HuH-7 (cell line): ENCODE measurements at regions not wholly inside any gene's neighbourhood (a gene's known extent, or its start where the extent isn't known, plus 50 kb on each side); places are given as distances from the start of the nearest gene placed in this dataset.
"Not testable (repeated sequence)": the region's sequence is repeated elsewhere in the genome, so short reads cannot be mapped to it uniquely, and the experiment has no call there.

Source experiments
- DNase-seq: peaks from one replicate; pipeline ENCODE4 v3.0.0; 2011; ENCODE audit warnings: low spot score

DNA sequence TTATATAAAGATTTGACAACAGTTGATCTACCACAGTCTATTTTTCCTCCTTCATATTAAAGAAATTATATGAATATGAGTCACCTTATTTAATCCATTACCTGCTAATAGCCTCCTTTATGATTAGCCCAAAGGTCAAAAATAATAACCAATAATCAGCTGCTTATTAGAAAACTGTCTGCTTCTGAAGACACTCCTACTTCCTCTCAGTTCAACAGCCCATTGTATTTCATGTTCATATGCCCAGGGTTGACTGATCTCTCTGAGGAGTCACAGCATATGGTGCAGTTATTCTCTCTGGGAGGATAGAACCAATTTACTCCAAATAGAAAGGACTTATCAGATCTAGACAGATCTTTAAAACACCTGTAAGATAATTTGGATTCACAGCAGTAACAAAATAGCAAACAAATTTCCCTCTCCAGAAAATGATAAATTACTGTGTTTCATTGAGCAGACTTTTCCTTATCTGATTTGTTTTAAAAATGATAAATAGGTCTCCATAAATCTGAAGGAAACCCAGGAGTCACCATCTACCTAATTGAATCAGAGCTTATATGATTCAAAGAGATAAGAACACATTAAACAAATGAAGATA, 180.4 kb upstream of the ITGA1 start:
- DNase-seq = no peak

DNA sequence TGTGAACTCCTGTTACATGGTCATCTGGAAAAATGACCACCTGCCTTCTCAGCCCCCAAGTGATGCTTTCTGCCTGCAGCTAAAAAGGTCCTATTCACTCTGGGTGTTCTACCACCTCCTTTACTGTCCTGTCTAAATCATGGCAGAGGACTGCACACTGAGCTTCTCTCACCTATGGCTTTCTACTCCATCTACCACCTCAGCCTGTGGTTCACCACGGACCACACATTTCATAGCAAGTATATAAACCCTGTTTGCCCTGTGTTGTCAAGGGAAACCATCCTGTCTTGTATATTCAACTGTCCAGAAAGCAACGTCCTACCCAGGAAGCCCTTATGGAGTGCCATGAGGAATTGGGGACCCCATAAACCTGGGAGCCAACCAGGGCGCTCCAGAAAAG, 167.4 kb upstream of the ITGA1 start:
- DNase-seq = no peak

DNA sequence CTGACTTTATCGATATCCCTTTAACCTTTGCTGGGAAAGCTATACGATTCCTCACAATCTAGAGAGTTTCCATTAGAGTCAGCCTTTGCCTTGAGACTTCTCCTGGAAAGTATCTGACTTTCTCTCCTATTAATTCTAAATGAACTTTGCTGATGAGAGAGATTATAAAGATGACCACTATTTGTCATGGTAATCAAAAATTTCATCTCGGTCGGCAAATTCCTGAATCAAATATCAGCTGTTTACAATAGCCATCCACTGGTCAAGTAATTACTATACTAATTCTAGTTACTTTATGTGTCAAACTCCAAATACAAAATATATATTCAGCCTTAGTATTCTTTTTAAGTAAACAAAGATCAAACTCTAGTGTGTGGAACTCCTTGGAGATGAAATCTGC, 164.4 kb upstream of the ITGA1 start:
- DNase-seq = no peak

DNA sequence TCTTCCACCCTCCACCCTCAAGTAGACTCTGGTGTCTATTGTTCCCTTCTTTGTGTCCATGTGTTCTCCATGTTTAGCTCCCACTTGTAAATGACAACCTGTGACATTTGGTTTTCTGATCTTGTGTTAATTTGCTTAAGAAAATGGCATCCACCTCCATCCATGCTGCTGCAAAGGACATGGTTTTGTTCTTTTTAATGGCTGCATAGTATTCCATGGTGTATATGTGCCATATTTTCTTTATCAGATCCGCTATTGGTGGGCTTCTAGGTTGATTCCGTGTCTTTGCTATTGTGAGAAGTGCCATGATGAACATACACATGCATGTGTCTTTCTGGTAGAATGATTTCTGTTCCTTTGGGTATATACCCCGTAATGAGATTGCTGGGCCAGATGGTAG, 163.4 kb upstream of the ITGA1 start:
- no peak for DNase-seq

DNA sequence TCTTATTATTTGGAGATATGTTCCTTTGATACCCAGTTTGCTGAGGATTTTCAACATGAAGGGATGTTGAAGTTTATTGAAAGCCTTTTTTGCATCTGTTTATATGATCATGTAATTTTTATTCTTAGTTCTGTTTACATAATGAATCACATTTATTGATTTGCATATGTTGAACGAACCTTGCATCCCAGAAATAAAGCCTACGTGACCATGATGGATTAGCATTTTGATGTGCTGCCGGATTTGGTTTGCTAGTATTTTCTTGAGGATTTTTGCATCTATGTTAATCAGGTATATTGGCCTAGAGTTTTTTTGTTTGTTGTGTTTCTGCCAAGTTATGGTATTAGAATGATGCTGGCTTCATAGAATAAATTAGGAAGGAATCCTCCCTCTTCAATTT, 161.4 kb upstream of the ITGA1 start:
- DNase-seq = no peak

- no peak for DNase-seq
Measured at GRCh38 chr5:52627740-52628139, 160.0 kb upstream of the ITGA1 start.

- DNase-seq = no peak
Measured at GRCh38 chr5:52632281-52632680, 155.4 kb upstream of the ITGA1 start.

DNA sequence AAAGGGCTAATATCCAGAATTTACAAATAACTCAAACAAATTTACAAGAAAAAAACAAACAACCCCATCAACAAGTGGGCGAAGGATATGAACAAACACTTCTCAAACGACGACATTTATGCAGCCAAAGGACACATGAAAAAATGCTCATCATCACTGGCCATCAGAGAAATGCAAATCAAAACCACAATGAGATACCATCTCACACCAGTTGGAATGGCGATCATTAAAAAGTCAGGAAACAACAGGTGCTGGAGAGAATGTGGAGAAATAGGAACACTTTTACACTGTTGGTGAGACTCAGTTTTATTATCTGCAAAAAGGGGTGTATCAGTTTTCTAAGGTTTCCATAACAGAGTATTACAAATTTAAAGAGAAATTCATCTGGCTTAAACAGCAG, 153.5 kb upstream of the ITGA1 start:
- not testable (repeated sequence) for DNase-seq

DNA sequence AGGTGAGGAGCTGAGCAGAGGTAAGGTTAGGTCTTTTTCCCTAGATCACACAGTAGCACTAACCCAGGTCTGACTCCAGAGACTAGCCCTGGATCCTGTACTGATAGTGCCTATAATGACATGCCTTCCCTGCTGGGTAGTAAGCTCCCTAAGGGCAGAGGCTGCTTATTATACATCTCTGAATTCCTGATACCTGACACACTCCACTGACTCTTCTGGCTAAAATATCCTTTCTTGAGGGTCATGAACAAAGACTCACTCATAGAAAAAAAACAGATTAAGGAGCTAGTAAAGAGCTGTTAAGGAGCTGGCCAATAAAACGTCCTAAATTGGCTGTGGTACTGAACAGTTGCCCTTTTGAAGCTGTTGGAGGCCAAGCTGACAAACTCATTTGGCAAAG, 149.0 kb upstream of the ITGA1 start:
- no peak for DNase-seq

DNA sequence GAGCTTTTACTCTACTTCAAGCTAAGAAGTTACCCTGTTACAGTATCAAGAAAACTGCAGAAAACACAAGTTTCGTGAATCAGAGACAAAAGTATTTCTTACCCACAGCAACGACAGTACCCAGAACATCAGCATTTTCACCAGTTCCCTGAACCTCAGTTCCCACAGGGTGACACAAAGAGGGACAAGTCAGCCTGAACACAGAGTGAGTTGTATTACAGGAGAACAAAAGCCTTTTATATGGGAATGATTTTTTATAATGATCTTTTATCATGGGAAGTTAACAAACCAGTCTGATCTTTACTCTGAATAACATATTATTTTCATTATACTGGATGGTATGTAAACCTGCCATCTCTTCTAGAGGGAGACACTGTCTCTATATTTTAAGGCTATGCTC, 139.0 kb upstream of the ITGA1 start:
- no peak for DNase-seq

- DNase-seq = no peak
Measured at GRCh38 chr5:52655163-52655562, 132.6 kb upstream of the ITGA1 start.

DNA sequence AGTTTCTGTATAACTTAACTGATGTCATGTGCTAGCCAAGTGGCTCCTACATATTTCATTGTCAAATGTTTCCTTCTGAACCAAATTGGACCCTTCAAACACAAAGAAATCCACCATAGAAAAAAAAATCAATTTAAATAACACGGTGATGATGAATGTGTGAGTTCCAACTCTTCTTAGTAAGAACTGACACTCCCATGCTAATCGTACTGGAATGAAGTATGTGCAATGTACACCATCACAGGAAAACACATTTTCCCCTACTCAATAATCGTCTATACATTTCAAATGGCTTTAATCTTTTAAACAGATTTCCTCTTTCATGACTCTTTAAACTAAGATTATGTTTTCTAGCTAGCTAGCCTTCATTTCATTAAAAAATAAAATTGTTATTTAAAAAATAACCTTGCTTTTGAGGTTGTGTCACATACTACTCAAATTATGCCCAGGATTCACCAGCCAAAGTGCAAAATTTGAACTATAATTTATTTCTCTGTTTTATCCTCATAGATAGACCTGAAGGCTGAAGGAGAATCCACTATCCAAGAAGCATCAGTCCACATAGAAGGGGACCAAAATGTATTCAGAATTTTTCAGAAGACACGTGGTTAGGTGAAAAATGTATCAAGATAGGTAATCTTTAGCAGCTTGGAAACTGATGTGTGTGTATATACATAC, 131.0 kb upstream of the ITGA1 start:
- no peak for DNase-seq

DNA sequence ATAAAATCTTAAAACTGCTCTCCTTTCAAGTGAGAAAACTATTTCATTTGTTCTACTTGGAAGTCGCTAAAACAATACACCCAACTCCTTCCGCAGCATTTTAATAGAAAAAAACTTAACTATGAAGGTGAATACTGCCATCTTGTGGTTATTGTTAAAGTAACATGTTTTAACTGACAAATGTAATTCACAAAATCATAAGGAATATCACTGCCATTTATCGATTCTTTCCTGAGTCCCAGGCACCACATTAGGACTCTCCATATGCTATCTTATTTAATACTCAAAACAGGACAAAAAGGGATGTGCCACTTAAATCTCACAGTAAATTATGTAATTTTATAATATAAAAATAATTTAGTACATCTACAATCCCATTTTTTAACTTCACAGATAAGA, 130.5 kb upstream of the ITGA1 start:
- no peak for DNase-seq

- no peak for DNase-seq
Measured at GRCh38 chr5:52658246-52658645, 129.5 kb upstream of the ITGA1 start.

- no peak for DNase-seq
Measured at GRCh38 chr5:52660621-52661020, 127.1 kb upstream of the ITGA1 start.

- DNase-seq = no peak
Measured at GRCh38 chr5:52661903-52662595, 125.7 kb upstream of the ITGA1 start.

DNA sequence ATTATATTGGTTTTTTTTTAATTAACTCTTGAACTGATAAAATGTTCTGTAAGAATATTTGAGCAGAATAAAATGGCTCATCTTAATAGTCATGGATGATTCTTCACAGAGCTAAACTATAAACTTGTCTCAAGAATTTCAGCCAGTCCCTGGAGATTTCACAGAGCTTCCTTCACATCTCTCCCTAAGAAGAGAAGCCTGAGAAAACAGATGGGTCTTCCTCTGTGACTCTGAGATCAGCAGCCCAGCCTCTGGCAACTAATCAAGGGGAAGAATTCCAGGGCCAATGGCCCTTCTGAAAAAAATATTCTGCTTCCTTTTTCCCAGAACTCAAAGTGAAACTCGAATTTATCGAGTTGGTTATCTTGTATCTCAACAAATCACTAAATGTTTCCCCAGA, 122.2 kb upstream of the ITGA1 start:
- DNase-seq = no peak

DNA sequence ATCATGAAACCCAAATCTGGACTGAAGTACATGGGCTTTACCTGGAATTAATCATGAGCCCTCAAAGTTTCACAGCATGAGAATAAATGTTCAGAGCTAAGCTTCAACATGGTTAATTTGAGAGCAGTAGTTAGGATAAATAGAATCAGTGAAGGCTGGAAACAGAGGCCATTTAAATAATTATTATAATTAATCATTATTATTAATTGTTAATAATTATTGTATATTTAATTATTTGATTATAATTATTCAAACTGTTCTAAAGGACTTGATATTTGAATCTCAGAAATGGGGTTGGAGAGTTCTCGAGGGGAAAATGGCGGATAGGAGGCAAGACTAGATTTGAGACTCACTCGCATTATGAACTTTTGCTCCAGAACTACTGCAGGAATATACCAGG, 119.6 kb upstream of the ITGA1 start:
- DNase-seq = no peak

GRCh38 chr5:52668544-52669185, 119.1 kb upstream of the ITGA1 start:
- no peak for DNase-seq

DNA sequence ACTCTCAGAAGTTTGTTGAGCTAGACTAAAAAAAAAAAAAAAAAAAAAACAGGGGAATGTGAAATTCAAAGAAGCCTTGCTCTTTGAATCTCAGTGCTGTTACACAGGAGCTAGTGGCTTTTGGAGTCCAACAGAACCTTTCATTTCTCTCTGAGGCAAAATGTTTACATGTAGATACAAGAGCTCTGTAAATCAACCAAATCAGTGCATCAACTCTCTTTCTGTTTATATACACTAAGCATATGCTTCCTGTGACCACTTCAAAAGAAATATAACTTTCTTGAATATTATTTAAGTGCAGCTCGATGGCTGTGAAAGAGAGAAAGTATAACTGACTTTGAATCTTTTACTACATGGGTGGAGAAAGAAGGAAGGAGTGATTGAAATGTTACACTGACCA, 115.3 kb upstream of the ITGA1 start:
- DNase-seq = no peak

GRCh38 chr5:52673495-52673894, 114.2 kb upstream of the ITGA1 start:
- DNase-seq = no peak

GRCh38 chr5:52674815-52675545, 112.7 kb upstream of the ITGA1 start:
- DNase-seq = no peak

DNA sequence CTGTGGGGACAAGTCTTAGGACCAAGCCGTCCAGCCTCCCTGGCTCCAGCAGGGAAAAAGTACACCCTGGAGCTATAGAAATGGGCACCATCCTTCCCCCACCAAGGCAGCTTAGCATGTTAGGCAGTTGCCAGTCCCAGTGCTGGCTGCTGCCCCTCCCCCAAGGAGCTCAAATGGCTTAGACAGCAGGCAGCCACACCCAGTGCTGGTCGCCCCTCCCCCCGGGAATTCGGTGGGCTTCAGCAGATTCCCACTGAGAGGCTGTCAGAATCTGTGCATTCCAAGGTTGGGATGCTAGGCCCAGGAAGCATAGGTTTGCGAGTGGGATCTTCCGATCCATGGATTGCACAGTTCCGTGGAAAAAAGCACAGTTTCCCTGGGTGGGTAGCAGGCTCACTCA, 105.2 kb upstream of the ITGA1 start:
- no peak for DNase-seq
